Fibroblast of mammary gland (primary cell): ENCODE measurements at regions not wholly inside any gene's neighbourhood (a gene's known extent, or its start where the extent isn't known, plus 50 kb on each side); places are given as distances from the start of the nearest gene placed in this dataset.

Experiments used
- DNase-seq: peaks from one replicate; pipeline ENCODE4 v3.0.0-alpha.2; 2010; ENCODE audit warnings: low read depth
- H3K4me3 ChIP-seq: 2 replicates; pipeline ENCODE4 v1.5.1; 2011; ENCODE audit warnings: low read depth, mild to moderate bottlenecking, low read length, moderate library complexity; ENCODE audit not compliant: control insufficient read depth
- TF ChIP-seq, protein P1 (sequence below): conservative IDR thresholded peaks from 2 replicates; pipeline ENCODE4 v1.5.1; 2011; ENCODE audit warnings: low read depth, low read length, inconsistent platforms; ENCODE audit not compliant: control insufficient read depth, insufficient read depth

DNA sequence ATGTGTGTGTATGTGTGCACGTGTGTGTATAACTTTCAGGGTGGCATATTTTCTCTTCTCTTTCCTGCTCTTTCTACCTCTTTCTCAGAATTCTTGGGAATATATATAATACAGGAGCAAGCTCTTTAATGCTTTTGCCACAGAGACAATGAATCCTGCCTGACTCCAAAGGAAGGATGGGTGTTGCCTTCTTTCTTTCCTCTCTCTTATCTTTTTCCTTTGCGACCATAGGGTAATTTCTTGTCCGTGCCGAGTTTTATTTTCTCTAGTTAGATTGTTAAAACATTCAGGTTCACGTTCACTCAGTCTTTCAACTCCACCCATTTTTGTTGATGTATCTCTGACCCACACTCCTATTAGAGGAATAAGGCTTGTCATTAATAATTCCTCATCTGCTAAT lies 129.0 kb upstream of the C1orf21 start:
- DNase-seq, result no peak
- TF ChIP-seq, protein P1, sequence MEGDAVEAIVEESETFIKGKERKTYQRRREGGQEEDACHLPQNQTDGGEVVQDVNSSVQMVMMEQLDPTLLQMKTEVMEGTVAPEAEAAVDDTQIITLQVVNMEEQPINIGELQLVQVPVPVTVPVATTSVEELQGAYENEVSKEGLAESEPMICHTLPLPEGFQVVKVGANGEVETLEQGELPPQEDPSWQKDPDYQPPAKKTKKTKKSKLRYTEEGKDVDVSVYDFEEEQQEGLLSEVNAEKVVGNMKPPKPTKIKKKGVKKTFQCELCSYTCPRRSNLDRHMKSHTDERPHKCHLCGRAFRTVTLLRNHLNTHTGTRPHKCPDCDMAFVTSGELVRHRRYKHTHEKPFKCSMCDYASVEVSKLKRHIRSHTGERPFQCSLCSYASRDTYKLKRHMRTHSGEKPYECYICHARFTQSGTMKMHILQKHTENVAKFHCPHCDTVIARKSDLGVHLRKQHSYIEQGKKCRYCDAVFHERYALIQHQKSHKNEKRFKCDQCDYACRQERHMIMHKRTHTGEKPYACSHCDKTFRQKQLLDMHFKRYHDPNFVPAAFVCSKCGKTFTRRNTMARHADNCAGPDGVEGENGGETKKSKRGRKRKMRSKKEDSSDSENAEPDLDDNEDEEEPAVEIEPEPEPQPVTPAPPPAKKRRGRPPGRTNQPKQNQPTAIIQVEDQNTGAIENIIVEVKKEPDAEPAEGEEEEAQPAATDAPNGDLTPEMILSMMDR, result no peak
- H3K4me3 ChIP-seq, result no peak overlapping the region

DNA sequence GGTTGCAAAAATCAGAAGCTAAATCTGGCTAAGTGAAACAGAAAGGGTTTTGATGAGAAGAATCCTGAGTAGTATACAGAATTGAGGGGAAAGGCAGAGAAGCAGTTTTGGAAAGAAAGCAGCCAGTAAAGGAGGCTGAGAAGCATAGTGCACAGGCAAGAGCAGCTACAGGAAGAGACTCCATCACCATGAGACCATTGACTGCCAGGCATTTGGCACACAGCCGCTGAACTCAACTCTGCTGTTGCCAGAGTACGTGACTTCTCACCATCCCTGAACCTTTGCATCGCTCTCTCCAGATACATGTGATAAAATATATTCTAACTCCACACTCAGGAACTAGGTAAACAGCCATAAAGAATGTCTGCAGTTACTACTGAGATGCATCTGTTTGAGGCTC lies 128.3 kb upstream of the C1orf21 start:
- TF ChIP-seq, protein P1, result no peak
- no peak for DNase-seq

DNA sequence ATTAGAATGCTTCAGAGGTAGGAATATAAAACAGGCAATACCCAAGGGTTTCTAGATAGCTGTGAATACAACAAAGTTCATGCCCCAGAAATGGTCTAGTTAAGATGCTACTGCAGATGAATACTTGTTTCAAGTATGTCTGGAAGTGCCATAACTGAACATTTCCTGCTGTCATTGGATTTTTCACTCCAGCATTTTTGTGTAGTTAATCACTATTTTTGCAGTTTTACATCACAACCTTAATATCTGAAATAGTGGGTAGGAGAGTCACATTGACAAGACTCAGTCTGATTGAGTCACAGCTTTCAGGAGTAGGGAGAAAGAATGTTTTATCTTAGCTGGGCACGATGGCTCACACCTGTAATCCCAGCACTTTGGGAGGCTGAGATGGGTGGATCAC lies 126.4 kb upstream of the C1orf21 start:
- TF ChIP-seq, protein P1, result no peak
- H3K4me3 ChIP-seq, result no peak overlapping the region
- peak; percentile 50 for DNase-seq

More for the DNA sequence above, 128.3 kb upstream of the C1orf21 start:
- H3K4me3 ChIP-seq, result no peak overlapping the region

DNA sequence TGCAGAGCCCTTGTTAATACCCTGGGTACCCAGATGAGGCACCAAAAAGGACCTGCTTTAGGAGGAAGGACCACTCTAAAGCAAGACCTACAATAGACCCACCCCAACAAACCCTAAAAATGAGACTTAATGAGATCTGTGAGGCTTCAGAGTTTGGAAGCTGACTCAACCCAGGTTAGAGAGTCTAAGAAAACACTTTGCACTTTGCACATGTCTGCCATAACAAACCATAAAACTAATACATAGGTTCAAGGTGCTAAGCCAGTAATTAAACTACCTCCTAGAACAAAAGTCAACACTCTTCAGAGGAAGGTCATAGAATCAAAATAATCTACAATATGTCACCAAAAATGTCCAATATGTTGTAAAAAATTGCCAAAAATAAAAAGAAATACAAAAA lies 124.7 kb upstream of the C1orf21 start:
- no peak for DNase-seq
- TF ChIP-seq, protein P1, result no peak
- H3K4me3 ChIP-seq, result no peak overlapping the region

DNA sequence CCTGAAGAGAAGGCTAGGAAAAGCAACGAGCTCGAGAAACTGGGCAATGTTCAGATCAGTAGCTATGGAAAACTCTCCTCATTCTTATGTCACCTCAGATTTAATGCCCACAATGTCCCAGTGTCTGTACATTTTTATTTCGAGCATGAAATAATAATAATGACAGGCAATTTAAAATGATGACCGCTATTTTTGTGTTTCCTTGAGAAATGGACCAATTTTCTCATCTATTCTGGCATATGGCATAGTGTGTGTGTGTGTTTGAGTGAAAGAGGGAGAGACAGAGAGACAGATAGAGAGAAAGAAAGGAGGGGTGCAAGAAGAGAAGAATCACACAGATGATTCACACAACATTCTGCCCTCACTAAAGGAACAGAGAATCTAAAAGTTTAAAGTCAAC lies 119.1 kb upstream of the C1orf21 start:
- DNase-seq, result no peak
- H3K4me3 ChIP-seq, result no peak overlapping the region
- TF ChIP-seq, protein P1, result no peak

DNA sequence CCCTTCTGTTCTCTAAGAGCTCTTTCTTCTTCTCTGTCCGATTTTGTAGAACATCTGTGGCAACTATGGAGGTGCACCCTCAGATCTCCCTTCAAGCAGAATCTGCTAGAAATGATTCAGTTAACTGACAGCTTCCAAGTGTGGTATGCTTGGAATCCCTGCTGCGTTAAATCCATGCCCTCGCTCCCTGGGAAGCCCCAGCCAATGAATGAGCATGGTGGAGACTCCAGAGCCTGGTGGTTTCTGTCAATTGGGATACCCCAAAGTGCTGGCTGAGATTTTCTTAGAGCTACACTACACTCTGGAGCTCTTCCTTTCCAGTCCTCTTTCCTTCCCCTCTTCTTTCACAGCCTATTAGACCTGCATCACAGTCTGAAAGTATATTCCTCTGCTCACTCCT lies 116.3 kb upstream of the C1orf21 start:
- TF ChIP-seq, protein P1, result no peak
- DNase-seq, result no peak
- H3K4me3 ChIP-seq, result no peak overlapping the region
